HepG2 (cell line): ENCODE measurements at regions not wholly inside any gene's neighbourhood (a gene's known extent, or its start where the extent isn't known, plus 50 kb on each side); places are given as distances from the start of the nearest gene placed in this dataset.

Source experiments
- EP300 ChIP-seq, 3 experiments: sonication (generic) in 1 of 3; formaldehyde crosslinking in 1 of 3; IDR thresholded peaks; 2 replicates each; pipeline versions ENCODE4 v1.5.1 to v1.6.1; 2011 to 2020; ENCODE audit warnings: low read depth in 2 of 3, low read length in 2 of 3, borderline replicate concordance in 1 of 3, improper control_type of control experiment in 1 of 3, mild to moderate bottlenecking in 1 of 3, missing genetic modification reagents in 1 of 3, moderate library complexity in 1 of 3
- POLR2A ChIP-seq, 2 experiments: IDR thresholded peaks; 2 replicates each; pipeline ENCODE4 v1.6.1; 2011; ENCODE audit warnings: low read depth in 2 of 2, low read length in 2 of 2, mild to moderate bottlenecking in 1 of 2, moderate library complexity in 1 of 2; ENCODE audit not compliant: insufficient read depth in 1 of 2
- TF ChIP-seq, protein P1 (sequence below): sonication (generic); formaldehyde crosslinking; IDR thresholded peaks from 2 replicates; pipeline ENCODE4 v1.5.1; 2020; ENCODE audit warnings: mild to moderate bottlenecking, missing genetic modification reagents, moderate library complexity
- TF ChIP-seq, protein P2 (sequence below): sonication (generic); formaldehyde crosslinking; IDR thresholded peaks from 2 replicates; pipeline ENCODE4 v1.4.0; 2020; ENCODE audit warnings: missing genetic modification reagents

- TF ChIP-seq EP300 (IDR thresholded peaks at IDR 0.05; ENCODE audit: low read depth in 2 of 2, low read length in 2 of 2) (no peak), EP300 (CRISPR knock-in tag; IDR thresholded peaks at IDR 0.05; ENCODE audit: borderline replicate concordance) (no peak), POLR2A (IDR thresholded peaks at IDR 0.05; ENCODE audit: insufficient read depth in 1 of 2, low read depth in 2 of 2, low read length in 2 of 2) (no peak)
- TF ChIP-seq, protein P1, sequence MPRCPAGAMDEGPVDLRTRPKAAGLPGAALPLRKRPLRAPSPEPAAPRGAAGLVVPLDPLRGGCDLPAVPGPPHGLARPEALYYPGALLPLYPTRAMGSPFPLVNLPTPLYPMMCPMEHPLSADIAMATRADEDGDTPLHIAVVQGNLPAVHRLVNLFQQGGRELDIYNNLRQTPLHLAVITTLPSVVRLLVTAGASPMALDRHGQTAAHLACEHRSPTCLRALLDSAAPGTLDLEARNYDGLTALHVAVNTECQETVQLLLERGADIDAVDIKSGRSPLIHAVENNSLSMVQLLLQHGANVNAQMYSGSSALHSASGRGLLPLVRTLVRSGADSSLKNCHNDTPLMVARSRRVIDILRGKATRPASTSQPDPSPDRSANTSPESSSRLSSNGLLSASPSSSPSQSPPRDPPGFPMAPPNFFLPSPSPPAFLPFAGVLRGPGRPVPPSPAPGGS (CRISPR knock-in tag) = no peak
- TF ChIP-seq, protein P2, sequence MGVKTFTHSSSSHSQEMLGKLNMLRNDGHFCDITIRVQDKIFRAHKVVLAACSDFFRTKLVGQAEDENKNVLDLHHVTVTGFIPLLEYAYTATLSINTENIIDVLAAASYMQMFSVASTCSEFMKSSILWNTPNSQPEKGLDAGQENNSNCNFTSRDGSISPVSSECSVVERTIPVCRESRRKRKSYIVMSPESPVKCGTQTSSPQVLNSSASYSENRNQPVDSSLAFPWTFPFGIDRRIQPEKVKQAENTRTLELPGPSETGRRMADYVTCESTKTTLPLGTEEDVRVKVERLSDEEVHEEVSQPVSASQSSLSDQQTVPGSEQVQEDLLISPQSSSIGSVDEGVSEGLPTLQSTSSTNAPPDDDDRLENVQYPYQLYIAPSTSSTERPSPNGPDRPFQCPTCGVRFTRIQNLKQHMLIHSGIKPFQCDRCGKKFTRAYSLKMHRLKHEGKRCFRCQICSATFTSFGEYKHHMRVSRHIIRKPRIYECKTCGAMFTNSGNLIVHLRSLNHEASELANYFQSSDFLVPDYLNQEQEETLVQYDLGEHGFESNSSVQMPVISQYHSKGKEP (CRISPR knock-in tag) = no peak
Observed at GRCh38 chr5:36371366-36371765, 69.7 kb upstream of the RANBP3L start.
